T-helper 2 cell treated with Interferon-gamma antibody and Interleukin-4, amounts not matched to agents 5 μg/mL and 100 μg/mL, for 36 hours (primary cell): ENCODE measurements at regions not wholly inside any gene's neighbourhood (a gene's known extent, or its start where the extent isn't known, plus 50 kb on each side); places are given as distances from the start of the nearest gene placed in this dataset.

ENCODE experiments used
- DNase-seq: peaks from one replicate; pipeline ENCODE4 v3.0.0; 2021; ENCODE audit warnings: low spot score
- H3K27ac Mint-ChIP-seq: one replicate; pipeline ENCODE4 v1.8.0; 2021; ENCODE audit warnings: mild to moderate bottlenecking, mixed read lengths
- H3K27me3 Mint-ChIP-seq: one replicate; pipeline ENCODE4 v1.8.0; 2021; ENCODE audit warnings: low read depth, mixed read lengths
- H3K36me3 Mint-ChIP-seq: one replicate; pipeline ENCODE4 v1.8.0; 2021; ENCODE audit warnings: low read depth, mixed read lengths
- H3K4me1 Mint-ChIP-seq: one replicate; pipeline ENCODE4 v1.8.0; 2021; ENCODE audit warnings: low read depth, mixed read lengths
- H3K4me3 Mint-ChIP-seq: one replicate; pipeline ENCODE4 v1.8.0; 2022; ENCODE audit warnings: mild to moderate bottlenecking, moderate library complexity, mixed read lengths
- H3K9me3 Mint-ChIP-seq: one replicate; pipeline ENCODE4 v1.8.0; 2021; ENCODE audit warnings: mixed read lengths

DNA sequence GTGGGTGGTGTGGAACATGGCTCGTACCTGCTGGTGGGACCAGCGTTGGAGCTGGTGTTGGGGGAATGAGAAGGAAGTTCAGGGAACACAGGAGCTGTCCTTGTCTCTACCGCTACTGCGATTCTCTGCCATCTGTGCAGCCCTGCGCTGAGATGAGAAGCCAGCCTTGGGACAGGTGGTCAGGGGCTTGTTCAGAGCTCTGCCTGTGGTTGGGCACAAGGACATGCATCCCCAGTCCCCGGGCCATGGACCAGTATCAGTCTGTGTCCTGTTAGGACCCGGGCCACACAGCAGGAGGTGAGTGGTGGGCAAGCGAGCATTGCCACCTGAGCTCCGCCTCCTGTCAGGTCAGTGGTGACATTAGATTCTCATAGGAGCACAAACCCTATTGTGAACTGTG is 164.4 kb downstream of the TSN start:
- Mint-ChIP-seq H3K27ac (no peak overlapping the region), H3K27me3 (no peaks in the 10 kb centered on the region), H3K4me3 (no peak overlapping the region), H3K4me1 (no peaks in the 10 kb centered on the region), H3K36me3 (no peaks in the 10 kb centered on the region), H3K9me3 (no peaks in the 10 kb centered on the region)
- no peak for DNase-seq

DNA sequence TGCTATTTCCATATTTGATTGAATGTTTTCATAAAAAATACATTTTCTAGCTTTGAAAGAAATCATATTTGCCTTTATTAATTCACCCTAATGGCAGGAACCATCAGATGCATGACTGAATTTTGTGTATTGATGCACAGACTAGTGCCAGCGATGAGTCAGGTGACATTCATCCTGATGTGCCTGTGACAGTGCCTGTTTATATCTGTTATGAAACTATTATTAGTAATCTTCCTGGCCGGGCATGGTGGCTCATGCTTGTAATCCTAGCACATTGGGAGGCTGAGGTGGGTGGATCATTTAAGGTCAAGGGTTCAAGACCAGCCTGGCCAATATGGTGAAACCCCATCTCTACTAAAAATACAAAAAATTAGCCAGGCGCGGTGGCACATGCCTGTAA is 170.0 kb downstream of the TSN start:
- no peaks in the 10 kb centered on the region for H3K27me3 Mint-ChIP-seq
- no peaks in the 10 kb centered on the region for H3K4me1 Mint-ChIP-seq
- no peaks in the 10 kb centered on the region for H3K36me3 Mint-ChIP-seq
- no peak for DNase-seq
- H3K4me3 Mint-ChIP-seq, result no peak overlapping the region
- no peak overlapping the region for H3K27ac Mint-ChIP-seq
- no peaks in the 10 kb centered on the region for H3K9me3 Mint-ChIP-seq

- DNase-seq, result no peak
- H3K4me3 Mint-ChIP-seq, result no peak overlapping the region
- no peaks in the 10 kb centered on the region for H3K36me3 Mint-ChIP-seq
- no peaks in the 10 kb centered on the region for H3K4me1 Mint-ChIP-seq
- peaks cover 2% of the 10 kb centered on the region for H3K27me3 Mint-ChIP-seq
- no peaks in the 10 kb centered on the region for H3K9me3 Mint-ChIP-seq
- no peak overlapping the region for H3K27ac Mint-ChIP-seq
These were observed 187.8 kb downstream of the TSN start for GRCh38 chr2:121943285-121943684.

DNA sequence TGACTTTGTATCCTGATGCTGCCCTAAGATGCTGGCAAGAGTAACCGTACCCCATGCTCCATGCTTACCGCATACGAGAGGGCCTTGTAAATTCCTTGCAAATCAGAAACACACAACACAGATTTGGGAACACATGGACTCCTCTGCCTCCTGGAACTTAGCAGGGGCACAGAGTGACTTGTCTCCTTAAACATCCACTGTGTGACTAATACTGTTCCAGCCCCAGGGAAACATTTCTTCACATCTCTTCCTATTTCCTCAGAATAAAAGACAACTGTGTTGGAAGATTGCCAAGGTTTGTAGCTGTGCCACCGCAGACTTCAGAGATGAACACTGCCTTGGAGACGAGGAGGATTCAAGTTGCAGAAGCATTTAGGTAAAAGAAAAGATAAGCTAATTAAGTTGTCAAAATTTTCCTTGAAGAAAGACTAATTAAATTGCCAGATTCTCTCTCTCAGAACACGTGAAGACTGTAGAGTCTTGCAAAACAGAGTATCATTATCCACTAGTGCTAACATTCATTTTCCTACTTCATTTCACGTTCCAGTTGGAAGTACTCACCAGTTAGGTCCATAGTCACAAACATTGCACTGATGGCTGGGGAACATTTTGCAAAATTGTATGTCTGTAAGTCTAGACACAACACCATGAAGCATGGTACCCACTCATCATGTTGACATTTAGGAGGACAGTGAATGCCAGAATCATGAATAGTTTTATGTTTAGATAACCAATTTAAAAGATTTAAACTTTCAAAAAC is 188.8 kb downstream of the TSN start:
- Mint-ChIP-seq H3K9me3 (no peaks in the 10 kb centered on the region), H3K4me1 (no peaks in the 10 kb centered on the region), H3K4me3 (no peak overlapping the region), H3K36me3 (no peaks in the 10 kb centered on the region), H3K27me3 (peaks cover 2% of the 10 kb centered on the region), H3K27ac (no peak overlapping the region)
- DNase-seq, result no peak

- Mint-ChIP-seq H3K27me3 (peaks cover 2% of the 10 kb centered on the region), H3K9me3 (no peaks in the 10 kb centered on the region), H3K27ac (no peak overlapping the region), H3K4me3 (no peak overlapping the region), H3K4me1 (no peaks in the 10 kb centered on the region), H3K36me3 (no peaks in the 10 kb centered on the region)
- DNase-seq, result no peak
These were observed 192.2 kb downstream of the TSN start for GRCh38 chr2:121947674-121948073.

GRCh38 chr2:121949271-121949670 is 193.8 kb downstream of the TSN start:
- no peaks in the 10 kb centered on the region for H3K4me1 Mint-ChIP-seq
- DNase-seq, result no peak
- H3K4me3 Mint-ChIP-seq, result no peak overlapping the region
- no peak overlapping the region for H3K27ac Mint-ChIP-seq
- H3K36me3 Mint-ChIP-seq, result no peaks in the 10 kb centered on the region
- no peaks in the 10 kb centered on the region for H3K9me3 Mint-ChIP-seq
- H3K27me3 Mint-ChIP-seq, result peaks cover 2% of the 10 kb centered on the region

- Mint-ChIP-seq H3K27me3 (no peaks in the 10 kb centered on the region), H3K27ac (no peak overlapping the region), H3K4me3 (no peak overlapping the region), H3K9me3 (no peaks in the 10 kb centered on the region), H3K4me1 (no peaks in the 10 kb centered on the region), H3K36me3 (no peaks in the 10 kb centered on the region)
- no peak for DNase-seq
These were observed 200.0 kb downstream of the TSN start for GRCh38 chr2:121955426-121955825.

GRCh38 chr2:121955872-121956271 is 200.4 kb downstream of the TSN start:
- H3K27ac Mint-ChIP-seq, result no peak overlapping the region
- H3K36me3 Mint-ChIP-seq, result no peaks in the 10 kb centered on the region
- H3K4me1 Mint-ChIP-seq, result no peaks in the 10 kb centered on the region
- H3K9me3 Mint-ChIP-seq, result no peaks in the 10 kb centered on the region
- no peak for DNase-seq
- no peaks in the 10 kb centered on the region for H3K27me3 Mint-ChIP-seq
- no peak overlapping the region for H3K4me3 Mint-ChIP-seq

GRCh38 chr2:121960251-121960650 is 204.8 kb downstream of the TSN start:
- Mint-ChIP-seq H3K27me3 (no peaks in the 10 kb centered on the region), H3K4me3 (no peak overlapping the region), H3K9me3 (no peaks in the 10 kb centered on the region), H3K4me1 (no peaks in the 10 kb centered on the region), H3K36me3 (no peaks in the 10 kb centered on the region), H3K27ac (no peak overlapping the region)
- DNase-seq, result no peak

GRCh38 chr2:121961761-121962160 is 206.3 kb downstream of the TSN start:
- no peak overlapping the region for H3K27ac Mint-ChIP-seq
- H3K4me3 Mint-ChIP-seq, result no peak overlapping the region
- H3K9me3 Mint-ChIP-seq, result no peaks in the 10 kb centered on the region

DNA sequence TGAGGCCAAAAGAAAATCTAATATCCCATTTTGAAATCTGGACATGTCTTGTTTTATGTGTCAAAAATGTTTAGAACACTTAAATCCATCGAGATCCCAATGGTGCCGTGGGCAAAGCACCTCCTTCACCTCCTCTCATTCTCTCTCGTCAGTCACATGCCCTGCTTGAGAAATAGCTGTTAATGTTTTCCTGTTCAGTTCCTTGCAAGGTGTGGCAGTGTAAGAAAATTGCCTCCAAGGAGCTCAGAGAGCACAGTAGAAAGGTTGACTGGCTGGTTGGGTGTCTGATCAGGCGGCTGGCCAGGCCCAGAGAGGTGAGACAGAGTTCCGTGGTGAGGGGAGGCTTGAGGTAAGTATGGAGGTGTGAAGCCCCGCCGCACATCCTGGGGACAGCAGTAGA is 210.2 kb downstream of the TSN start:
- Mint-ChIP-seq H3K4me3 (no peak overlapping the region), H3K4me1 (no peaks in the 10 kb centered on the region), H3K9me3 (no peaks in the 10 kb centered on the region), H3K36me3 (no peaks in the 10 kb centered on the region), H3K27me3 (peaks cover 8% of the 10 kb centered on the region), H3K27ac (no peak overlapping the region)
- no peak for DNase-seq

More at GRCh38 chr2:121961761-121962160, 206.3 kb downstream of the TSN start:
- Mint-ChIP-seq H3K4me1 (no peaks in the 10 kb centered on the region), H3K27me3 (no peaks in the 10 kb centered on the region), H3K36me3 (no peaks in the 10 kb centered on the region)
- DNase-seq, result no peak

GRCh38 chr2:121966663-121967062 is 211.2 kb downstream of the TSN start:
- no peaks in the 10 kb centered on the region for H3K4me1 Mint-ChIP-seq
- H3K27ac Mint-ChIP-seq, result no peak overlapping the region
- no peaks in the 10 kb centered on the region for H3K9me3 Mint-ChIP-seq
- no peak overlapping the region for H3K4me3 Mint-ChIP-seq
- no peaks in the 10 kb centered on the region for H3K36me3 Mint-ChIP-seq
- no peak for DNase-seq
- peaks cover 8% of the 10 kb centered on the region for H3K27me3 Mint-ChIP-seq

DNA sequence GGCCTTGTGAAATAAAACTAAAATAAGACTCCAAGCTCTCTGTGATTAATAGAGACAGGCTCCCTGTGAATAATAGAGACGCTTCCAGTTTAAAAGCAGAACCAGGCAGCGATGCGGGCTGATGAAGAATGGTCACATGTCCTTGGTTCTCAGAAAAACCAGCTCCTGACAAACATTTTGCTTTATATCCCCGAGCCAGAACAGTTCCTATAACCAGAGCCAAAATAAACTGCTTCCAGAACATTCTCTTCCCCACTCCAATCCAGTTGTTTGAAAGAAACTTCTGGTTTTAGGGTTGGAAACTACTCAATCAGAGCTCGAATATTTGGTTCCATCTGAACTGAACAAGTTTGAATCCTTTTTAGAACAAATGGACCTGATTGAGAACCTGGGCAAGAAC is 213.7 kb downstream of the TSN start:
- Mint-ChIP-seq H3K27ac (no peak overlapping the region), H3K36me3 (no peaks in the 10 kb centered on the region), H3K9me3 (no peaks in the 10 kb centered on the region), H3K4me3 (no peak overlapping the region), H3K4me1 (no peaks in the 10 kb centered on the region), H3K27me3 (peaks cover 8% of the 10 kb centered on the region)
- no peak for DNase-seq

GRCh38 chr2:121969766-121970639 is 214.6 kb downstream of the TSN start:
- no peaks in the 10 kb centered on the region for H3K36me3 Mint-ChIP-seq
- H3K4me1 Mint-ChIP-seq, result peaks cover 2% of the 10 kb centered on the region
- no peak overlapping the region for H3K27ac Mint-ChIP-seq
- H3K9me3 Mint-ChIP-seq, result no peaks in the 10 kb centered on the region
- no peak overlapping the region for H3K4me3 Mint-ChIP-seq
- peaks cover 8% of the 10 kb centered on the region for H3K27me3 Mint-ChIP-seq
- DNase-seq, result no peak
